Lower leg skin (tissue), 4 donors: ENCODE measurements at regions not wholly inside any gene's neighbourhood (a gene's known extent, or its start where the extent isn't known, plus 50 kb on each side); places are given as distances from the start of the nearest gene placed in this dataset.
A peak's percentile ranks its signal among the peaks of the same experiment; 100 is the strongest.
"Not testable (repeated sequence)": the region's sequence is repeated elsewhere in the genome, so short reads cannot be mapped to it uniquely, and the experiment has no call there.

Experiments used
- DNase-seq, 2 donors: peaks; one replicate each; pipeline ENCODE4 v3.0.0-alpha.2; 2019; ENCODE audit warnings: low spot score in 2 of 2
- H3K4me3 ChIP-seq: fragments of 200-600 bp; sonication (generic); 2 replicates; pipeline ENCODE4 v1.5.1; 2017; ENCODE audit warnings: mild to moderate bottlenecking, low read depth; ENCODE audit not compliant: poor library complexity, severe bottlenecking
- CTCF ChIP-seq, 3 donors: fragments of 450-650 bp; IDR thresholded peaks; one replicate each; pipeline ENCODE4 v1.5.1; 2016; ENCODE audit warnings: antibody characterized with exemption in 3 of 3, mild to moderate bottlenecking in 3 of 3, moderate library complexity in 2 of 3
- POLR2A ChIP-seq, 2 donors: fragments of 450-650 bp; IDR thresholded peaks; one replicate each; pipeline ENCODE4 v1.6.1; 2016 to 2017; ENCODE audit warnings: antibody characterized with exemption in 2 of 2, mild to moderate bottlenecking in 1 of 2, moderate library complexity in 1 of 2
- WGBS, 2 donors: methylation state at CpG; one replicate each; pipeline ENCODE4 v1.1.5; 2018; 5-methylcytosine and 5-hydroxymethylcytosine counted together
- intact Hi-C: fragments of 100-400 bp; cut with DNase I; formaldehyde crosslinking; loops from one replicate; pipeline ENCODE4 v1.15.0; 2023; ENCODE audit warnings: low total_unique reads

GRCh38 chr22:11598492-11599440 is 3929.2 kb upstream of the OR11H1 start:
- no peak for TF ChIP-seq POLR2A (IDR thresholded peaks at IDR 0.05)
- TF ChIP-seq CTCF (IDR thresholded peaks at IDR 0.05) = no peak
- WGBS, 2 donors = 87 to 88% methylated on average over 44 of the region's 44 CpGs
- H3K4me3 ChIP-seq = no peak overlapping the region
- intact Hi-C loops = no loop called here
- DNase-seq = peak in 1 of 2 donors; percentile 86

- DNase-seq, intact Hi-C loops, H3K4me3 ChIP-seq: not testable (repeated sequence)
- WGBS, 2 donors = 91 to 93% methylated on average over 17 to 19 of the region's 19 CpGs
These were observed 3928.5 kb upstream of the OR11H1 start for GRCh38 chr22:11599456-11599855.

- intact Hi-C loops, H3K4me3 ChIP-seq: not testable (repeated sequence)
- WGBS, 2 donors = 82 to 91% methylated on average over 23 of the region's 23 CpGs
- DNase-seq = peak in 1 of 2 donors; percentile 88
These were observed 3927.8 kb upstream of the OR11H1 start for GRCh38 chr22:11600161-11600560.

GRCh38 chr22:11600896-11601890 is 3926.8 kb upstream of the OR11H1 start:
- H3K4me3 ChIP-seq, intact Hi-C loops: not testable (repeated sequence)
- WGBS, 2 donors = 85 to 87% methylated on average over 49 to 59 of the region's 59 CpGs
- DNase-seq = peak in 1 of 2 donors; percentile 84

- peak in 1 of 2 donors; percentile 82 for DNase-seq
- intact Hi-C loops, H3K4me3 ChIP-seq: not testable (repeated sequence)
- WGBS, 2 donors = 74 to 76% methylated on average over 41 of the region's 41 CpGs
These were observed 3923.2 kb upstream of the OR11H1 start for GRCh38 chr22:11604635-11605395.

GRCh38 chr22:11605468-11605981 is 3922.5 kb upstream of the OR11H1 start:
- no peak for DNase-seq
- intact Hi-C loops = no loop called here
- WGBS, 2 donors = 79 to 80% methylated on average over 30 of the region's 30 CpGs
- no peak for TF ChIP-seq CTCF (IDR thresholded peaks at IDR 0.05)
- TF ChIP-seq POLR2A (IDR thresholded peaks at IDR 0.05) = no peak
- no peak overlapping the region for H3K4me3 ChIP-seq

GRCh38 chr22:11606047-11607000 is 3921.7 kb upstream of the OR11H1 start:
- H3K4me3 ChIP-seq, DNase-seq, intact Hi-C loops: not testable (repeated sequence)
- 80 to 82% methylated on average over 42 of the region's 42 CpGs for WGBS, 2 donors

- DNase-seq, H3K4me3 ChIP-seq, intact Hi-C loops: not testable (repeated sequence)
- WGBS, 2 donors = 81 to 87% methylated on average over 8 of the region's 8 CpGs
These were observed 3920.8 kb upstream of the OR11H1 start for GRCh38 chr22:11607215-11607614.

- H3K4me3 ChIP-seq, DNase-seq, intact Hi-C loops: not testable (repeated sequence)
- 57 to 68% methylated on average over 5 of the region's 5 CpGs for WGBS, 2 donors
These were observed 3919.5 kb upstream of the OR11H1 start for GRCh38 chr22:11608486-11608885.

- 82 to 84% methylated on average over 4 of the region's 4 CpGs for WGBS, 2 donors
- H3K4me3 ChIP-seq, intact Hi-C loops, DNase-seq: not testable (repeated sequence)
These were observed 3918.8 kb upstream of the OR11H1 start for GRCh38 chr22:11609193-11609592.
